GM20000 (cell line): ENCODE measurements at regions not wholly inside any gene's neighbourhood (a gene's known extent, or its start where the extent isn't known, plus 50 kb on each side); places are given as distances from the start of the nearest gene placed in this dataset.

Experiments
- DNase-seq: peaks from one replicate; pipeline ENCODE4 v3.0.0; 2012; ENCODE audit warnings: low spot score
- CTCF ChIP-seq: IDR thresholded peaks from 2 replicates; pipeline ENCODE4 v1.5.1; 2012; ENCODE audit warnings: mild to moderate bottlenecking, control low read depth; ENCODE audit errors: extremely low read depth, missing control alignments

GRCh38 chr17:77814091-77814772, 144.3 kb upstream of the TNRC6C start:
- no peak for DNase-seq
- TF ChIP-seq CTCF: no peak

DNA sequence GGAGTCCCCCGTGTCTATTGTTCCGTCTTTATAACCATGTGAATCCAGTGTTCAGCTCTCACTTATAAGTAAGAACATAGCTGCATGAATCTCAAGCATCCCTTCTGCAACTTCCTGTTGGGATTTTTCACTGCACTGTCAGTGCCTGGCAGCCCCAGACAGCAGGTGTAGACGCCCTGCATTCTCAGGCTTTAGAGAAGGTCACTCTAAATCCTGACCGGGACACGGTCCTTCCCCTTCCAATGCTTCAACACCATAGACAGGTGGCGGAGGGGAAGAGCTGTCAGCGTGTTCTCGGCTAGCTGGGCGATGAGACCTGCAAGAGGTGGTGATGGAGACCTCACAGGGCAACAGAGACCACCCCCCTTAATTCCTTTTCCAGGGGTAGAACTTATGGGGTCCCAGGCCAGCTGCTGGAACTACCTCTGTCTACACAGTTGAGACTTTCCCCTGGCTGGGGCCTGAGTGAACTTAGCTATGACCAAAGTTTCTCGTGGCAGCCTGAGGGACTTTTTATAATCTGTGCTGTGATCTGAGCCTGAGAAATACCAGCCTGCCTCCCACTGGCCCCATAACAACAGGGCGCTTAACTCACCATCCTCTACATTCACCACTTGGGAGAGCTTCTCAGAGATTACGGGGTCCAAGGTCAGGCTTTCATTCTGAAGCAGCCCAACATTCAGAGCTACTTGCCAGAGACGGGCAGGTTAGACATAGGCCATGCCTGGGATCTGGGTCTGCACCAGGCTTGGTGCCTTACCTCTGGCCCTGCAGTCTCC, 143.2 kb upstream of the TNRC6C start:
- no peak for TF ChIP-seq CTCF

GRCh38 chr17:77817953-77818352, 140.6 kb upstream of the TNRC6C start:
- no peak for DNase-seq
- no peak for TF ChIP-seq CTCF

More for the DNA sequence above, 143.2 kb upstream of the TNRC6C start:
- no peak for DNase-seq

- TF ChIP-seq CTCF: no peak
- no peak for DNase-seq
Observed at GRCh38 chr17:77819497-77819896, 139.0 kb upstream of the TNRC6C start.

DNA sequence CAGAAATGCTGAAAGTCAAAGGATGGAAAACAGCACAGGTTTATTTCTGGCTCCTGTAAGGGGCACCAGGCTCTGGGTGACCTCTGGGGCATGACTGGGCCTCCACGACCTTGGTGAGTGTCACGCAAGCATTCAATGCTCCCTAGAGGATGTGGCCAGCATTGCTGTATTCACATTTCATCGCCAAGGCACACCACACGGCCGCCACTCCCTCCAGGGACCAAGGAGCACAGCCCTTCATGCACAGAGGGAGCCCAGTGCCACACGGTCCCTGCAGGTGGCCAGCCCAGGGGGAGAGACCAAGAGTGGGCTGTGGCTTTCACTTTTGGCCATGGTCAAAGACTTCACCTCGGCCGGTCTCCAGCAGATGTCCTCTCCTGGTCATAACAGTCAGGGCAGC, 137.4 kb upstream of the TNRC6C start:
- no peak for DNase-seq
- no peak for TF ChIP-seq CTCF

- no peak for TF ChIP-seq CTCF
- DNase-seq: no peak
Observed at GRCh38 chr17:77822302-77823030, 136.0 kb upstream of the TNRC6C start.
